Hepatocyte (in vitro differentiated cells): ENCODE measurements at regions not wholly inside any gene's neighbourhood (a gene's known extent, or its start where the extent isn't known, plus 50 kb on each side); places are given as distances from the start of the nearest gene placed in this dataset.

ENCODE experiments used
- DNase-seq: peaks from one replicate; pipeline ENCODE4 v3.0.0-alpha.2; 2016; ENCODE audit warnings: low spot score
- H2AFZ ChIP-seq: fragments of 200-600 bp; sonication (generic); 2 replicates; pipeline ENCODE4 v1.6.0; 2016; ENCODE audit warnings: antibody characterized with exemption, mild to moderate bottlenecking
- H3K27ac ChIP-seq: fragments of 200-600 bp; sonication (generic); 2 replicates; pipeline ENCODE4 v1.5.1; 2016; ENCODE audit warnings: mild to moderate bottlenecking
- H3K27me3 ChIP-seq: fragments of 200-600 bp; sonication (generic); 2 replicates; pipeline ENCODE4 v1.6.1; 2016
- H3K36me3 ChIP-seq: fragments of 200-600 bp; sonication (generic); replicated peaks from 2 replicates; pipeline ENCODE4 v1.5.1; 2016; ENCODE audit warnings: low read depth; ENCODE audit not compliant: insufficient read depth
- H3K4me1 ChIP-seq: fragments of 200-600 bp; sonication (generic); 2 replicates; pipeline ENCODE4 v1.5.1; 2016; ENCODE audit warnings: mild to moderate bottlenecking, moderate library complexity; ENCODE audit not compliant: insufficient read depth
- H3K4me2 ChIP-seq: fragments of 200-600 bp; sonication (generic); 2 replicates; pipeline ENCODE4 v1.6.0; 2016
- H3K4me3 ChIP-seq: fragments of 200-600 bp; sonication (generic); 2 replicates; pipeline ENCODE4 v1.5.1; 2016; ENCODE audit warnings: mild to moderate bottlenecking
- H3K79me2 ChIP-seq: fragments of 200-600 bp; sonication (generic); 2 replicates; pipeline ENCODE4 v1.6.0; 2017; ENCODE audit warnings: mild to moderate bottlenecking
- H3K9me2 ChIP-seq: fragments of 200-600 bp; sonication (generic); replicated peaks from 2 replicates; pipeline ENCODE4 v1.6.0; 2017; ENCODE audit warnings: mild to moderate bottlenecking; ENCODE audit not compliant: insufficient read depth
- H3K9me3 ChIP-seq: fragments of 200-600 bp; sonication (generic); 2 replicates; pipeline ENCODE4 v1.5.1; 2016; ENCODE audit warnings: low read depth, mild to moderate bottlenecking
- H4K20me1 ChIP-seq: fragments of 200-600 bp; sonication (generic); 2 replicates; pipeline ENCODE4 v1.6.0; 2016; ENCODE audit warnings: mild to moderate bottlenecking; ENCODE audit not compliant: insufficient read depth, poor library complexity, severe bottlenecking
- EZH2 ChIP-seq: fragments of 200-600 bp; sonication (generic); IDR thresholded peaks from 2 replicates; pipeline ENCODE4 v1.6.1; 2016; ENCODE audit warnings: antibody characterized with exemption, mild to moderate bottlenecking, borderline replicate concordance
- EZH2phosphoT487 ChIP-seq: fragments of 200-600 bp; sonication (generic); IDR thresholded peaks from one replicate; pipeline ENCODE4 v1.6.1; 2018; ENCODE audit warnings: antibody characterized with exemption, mild to moderate bottlenecking, low read depth, moderate library complexity; ENCODE audit not compliant: unreplicated experiment, severe bottlenecking
- WGBS: methylation state at CpG from one replicate; pipeline ENCODE4 v1.1.6; 2016; ENCODE audit warnings: low lambda C conversion rate; ENCODE audit errors: missing lambda C conversion rate; 5-methylcytosine and 5-hydroxymethylcytosine counted together
- TF ChIP-seq, protein P1 (sequence below): fragments of 200-600 bp; sonication (generic); IDR thresholded peaks from 2 replicates; pipeline ENCODE4 v1.5.1; 2016; ENCODE audit warnings: antibody characterized with exemption, mild to moderate bottlenecking; ENCODE audit not compliant: poor library complexity

DNA sequence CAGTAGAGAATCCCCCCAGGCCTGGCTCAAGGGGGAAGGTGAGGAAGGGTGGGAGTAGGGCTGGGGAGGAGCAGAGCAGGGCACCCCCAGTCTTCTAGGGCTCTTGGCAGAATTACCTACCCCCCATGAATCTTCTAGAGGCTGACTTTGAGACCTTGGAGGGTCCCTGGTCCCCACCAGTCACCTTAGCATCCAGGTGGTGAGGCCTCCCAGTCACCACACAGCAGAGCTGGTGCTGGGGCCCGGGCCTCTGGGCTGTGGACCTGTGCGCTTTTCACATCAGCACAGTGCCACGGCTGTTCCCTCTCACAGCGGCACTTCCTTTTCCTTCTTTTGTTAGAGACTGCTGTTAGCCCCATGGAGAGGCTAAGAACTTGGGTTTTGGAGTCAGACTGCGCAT lies 148.6 kb upstream of the PITX1 start:
- no peak for TF ChIP-seq EZH2phosphoT487
- TF ChIP-seq, protein P1, sequence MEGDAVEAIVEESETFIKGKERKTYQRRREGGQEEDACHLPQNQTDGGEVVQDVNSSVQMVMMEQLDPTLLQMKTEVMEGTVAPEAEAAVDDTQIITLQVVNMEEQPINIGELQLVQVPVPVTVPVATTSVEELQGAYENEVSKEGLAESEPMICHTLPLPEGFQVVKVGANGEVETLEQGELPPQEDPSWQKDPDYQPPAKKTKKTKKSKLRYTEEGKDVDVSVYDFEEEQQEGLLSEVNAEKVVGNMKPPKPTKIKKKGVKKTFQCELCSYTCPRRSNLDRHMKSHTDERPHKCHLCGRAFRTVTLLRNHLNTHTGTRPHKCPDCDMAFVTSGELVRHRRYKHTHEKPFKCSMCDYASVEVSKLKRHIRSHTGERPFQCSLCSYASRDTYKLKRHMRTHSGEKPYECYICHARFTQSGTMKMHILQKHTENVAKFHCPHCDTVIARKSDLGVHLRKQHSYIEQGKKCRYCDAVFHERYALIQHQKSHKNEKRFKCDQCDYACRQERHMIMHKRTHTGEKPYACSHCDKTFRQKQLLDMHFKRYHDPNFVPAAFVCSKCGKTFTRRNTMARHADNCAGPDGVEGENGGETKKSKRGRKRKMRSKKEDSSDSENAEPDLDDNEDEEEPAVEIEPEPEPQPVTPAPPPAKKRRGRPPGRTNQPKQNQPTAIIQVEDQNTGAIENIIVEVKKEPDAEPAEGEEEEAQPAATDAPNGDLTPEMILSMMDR = no peak
- TF ChIP-seq EZH2 = no peak
- 98% methylated on average over 5 of the region's 5 CpGs for WGBS
- Histone ChIP-seq H3K79me2 (peaks cover 2% of the 10 kb centered on the region), H3K27me3 (no peaks in the 10 kb centered on the region), H3K9me3 (no peaks in the 10 kb centered on the region), H3K36me3 (no peaks in the 10 kb centered on the region), H3K4me2 (no peak overlapping the region), H3K27ac (no peak overlapping the region), H2AFZ (no peak overlapping the region), H3K4me1 (peaks cover 15% of the 10 kb centered on the region), H3K4me3 (no peak overlapping the region), H3K9me2 (no peaks in the 10 kb centered on the region), H4K20me1 (no peaks in the 10 kb centered on the region)
- no peak for DNase-seq

DNA sequence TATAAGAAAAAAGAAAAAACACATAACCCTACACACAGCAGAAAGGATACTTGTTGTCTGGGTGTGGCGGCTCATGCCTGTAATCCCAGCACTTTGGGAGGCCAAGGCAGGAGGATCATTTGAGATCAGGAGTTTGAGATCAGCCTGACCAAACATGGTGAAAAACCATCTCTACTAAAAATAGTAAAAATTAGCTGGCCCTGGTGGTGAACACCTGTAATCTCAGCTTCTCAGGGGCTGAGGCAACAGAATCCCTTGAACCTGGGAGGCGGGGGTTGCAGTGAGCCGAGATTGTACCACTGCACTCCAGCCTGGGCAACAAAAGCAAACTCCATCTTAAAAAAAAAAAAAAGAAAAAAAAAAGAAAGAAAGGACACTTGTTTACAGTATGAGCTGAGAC lies 147.6 kb upstream of the PITX1 start:
- Histone ChIP-seq H3K4me1 (peaks cover 6% of the 10 kb centered on the region), H3K79me2 (no peaks in the 10 kb centered on the region), H3K27me3 (no peaks in the 10 kb centered on the region), H4K20me1 (no peaks in the 10 kb centered on the region), H3K4me2 (no peak overlapping the region), H3K4me3 (no peak overlapping the region), H3K9me2 (no peaks in the 10 kb centered on the region), H3K27ac (no peak overlapping the region), H2AFZ (no peak overlapping the region), H3K36me3 (no peaks in the 10 kb centered on the region), H3K9me3 (no peaks in the 10 kb centered on the region)
- no peak for DNase-seq
- TF ChIP-seq EZH2phosphoT487 (no peak), EZH2 (no peak)
- TF ChIP-seq, protein P1 = no peak
- 98% methylated on average over 3 of the region's 3 CpGs for WGBS

DNA sequence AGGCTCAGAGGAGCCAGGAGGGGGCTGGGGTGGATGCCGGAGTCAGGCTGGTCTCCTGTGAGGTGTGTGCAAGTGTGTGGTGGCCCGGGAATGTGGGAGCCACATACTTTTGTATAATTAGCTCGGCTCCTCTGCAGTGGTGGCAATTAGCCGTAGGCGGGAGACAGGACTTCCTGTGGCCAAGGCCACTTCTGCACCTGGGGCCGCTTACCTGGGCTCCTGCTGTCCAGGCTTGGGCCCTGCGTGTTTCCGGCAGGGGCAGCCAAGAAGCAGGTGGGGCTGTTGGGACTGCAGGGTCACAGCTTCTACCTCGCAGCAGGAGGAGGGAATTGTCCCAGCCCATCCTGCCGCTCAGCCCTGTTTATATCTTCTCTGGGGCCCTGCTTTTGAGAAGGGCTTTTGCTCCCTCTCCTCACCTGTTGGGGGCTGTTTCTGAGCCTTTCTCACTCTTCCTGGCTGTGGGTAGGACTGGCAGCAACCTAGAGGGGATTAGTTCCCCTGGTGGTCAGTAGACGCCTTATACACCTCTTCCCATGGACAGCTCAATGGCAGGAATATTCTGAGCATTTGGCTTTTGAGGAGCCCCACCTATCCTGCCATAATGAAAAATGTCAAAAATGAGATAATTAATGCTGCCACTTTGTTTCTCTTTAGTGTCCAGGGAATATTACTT lies 145.4 kb upstream of the PITX1 start:
- 51% methylated on average over 11 of the region's 11 CpGs for WGBS
- H3K79me2 ChIP-seq = no peaks in the 10 kb centered on the region

More for the DNA sequence above, 145.4 kb upstream of the PITX1 start:
- no peak overlapping the region for H3K27ac ChIP-seq
- H3K27me3 ChIP-seq = no peaks in the 10 kb centered on the region
- DNase-seq = no peak
- TF ChIP-seq EZH2 (no peak), EZH2phosphoT487 (no peak)
- TF ChIP-seq, protein P1 = no peak
- H3K4me3 ChIP-seq = no peak overlapping the region
- no peaks in the 10 kb centered on the region for H3K36me3 ChIP-seq
- no peaks in the 10 kb centered on the region for H3K9me3 ChIP-seq
- H3K4me1 ChIP-seq = no peaks in the 10 kb centered on the region
- H3K9me2 ChIP-seq = no peaks in the 10 kb centered on the region
- no peaks in the 10 kb centered on the region for H4K20me1 ChIP-seq
- no peak overlapping the region for H2AFZ ChIP-seq
- no peak overlapping the region for H3K4me2 ChIP-seq
